Gastroesophageal sphincter (tissue), 4 donors: ENCODE measurements at regions not wholly inside any gene's neighbourhood (a gene's known extent, or its start where the extent isn't known, plus 50 kb on each side); places are given as distances from the start of the nearest gene placed in this dataset.

Experiments used
- ATAC-seq: fragments of 150-250 bp; one replicate; pipeline ENCODE4 v1.9.1; 2016; ENCODE audit warnings: mild to moderate bottlenecking, moderate library complexity
- H3K27ac ChIP-seq, 4 donors: fragments of 200-600 bp; sonication (generic) in 3 of 4; 1 replicate in 3 of 4; 2 replicates in 1 of 4; pipeline ENCODE4 v1.5.1; 2016 to 2019
- H3K27me3 ChIP-seq: fragments of 200-600 bp; sonication (generic); one replicate; pipeline ENCODE4 v1.5.1; 2019
- H3K36me3 ChIP-seq, 2 donors: fragments of 200-600 bp; sonication (generic); one replicate each; pipeline ENCODE4 v1.5.1; 2019; ENCODE audit warnings: control low read depth in 1 of 2
- H3K4me1 ChIP-seq, 3 donors: fragments of 200-600 bp; sonication (generic); 1 replicate in 2 of 3; 2 replicates in 1 of 3; pipeline ENCODE4 v1.5.1; 2016 to 2019; ENCODE audit warnings: control low read depth in 2 of 3
- H3K4me3 ChIP-seq, 2 donors: fragments of 200-600 bp; sonication (generic); one replicate each; pipeline ENCODE4 v1.5.1; 2019; ENCODE audit warnings: mild to moderate bottlenecking in 1 of 2, moderate library complexity in 1 of 2
- H3K9me3 ChIP-seq, 3 donors: fragments of 200-600 bp; sonication (generic); one replicate each; pipeline ENCODE4 v1.5.1; 2017 to 2019; ENCODE audit warnings: control low read depth in 2 of 3
- EP300 ChIP-seq: sonication (generic); formaldehyde crosslinking; IDR thresholded peaks from one replicate; pipeline ENCODE4 v1.6.1; 2017; ENCODE audit warnings: antibody characterized with exemption, mild to moderate bottlenecking
- POLR2A ChIP-seq, 2 donors: fragments of 450-650 bp; IDR thresholded peaks; one replicate each; pipeline ENCODE4 v1.6.1; 2017; ENCODE audit warnings: antibody characterized with exemption in 2 of 2, mild to moderate bottlenecking in 2 of 2, moderate library complexity in 1 of 2
- POLR2AphosphoS5 ChIP-seq: sonication (generic); formaldehyde crosslinking; IDR thresholded peaks from one replicate; pipeline ENCODE4 v1.6.1; 2017; ENCODE audit warnings: antibody characterized with exemption
- WGBS, 2 donors: methylation state at CpG; one replicate each; pipeline ENCODE4 v1.1.5; 2018; ENCODE audit warnings: low coverage in 1 of 2; 5-methylcytosine and 5-hydroxymethylcytosine counted together
- TF ChIP-seq, protein P1 (sequence below), 4 experiments: fragments of 200-600 bp in 2 of 4; fragments of 450-650 bp in 2 of 4; sonication (generic) in 1 of 4; IDR thresholded peaks; one replicate each; pipeline ENCODE4 v1.5.1; 2017 to 2019; ENCODE audit warnings: antibody characterized with exemption in 4 of 4, mild to moderate bottlenecking in 2 of 4, moderate library complexity in 2 of 4

DNA sequence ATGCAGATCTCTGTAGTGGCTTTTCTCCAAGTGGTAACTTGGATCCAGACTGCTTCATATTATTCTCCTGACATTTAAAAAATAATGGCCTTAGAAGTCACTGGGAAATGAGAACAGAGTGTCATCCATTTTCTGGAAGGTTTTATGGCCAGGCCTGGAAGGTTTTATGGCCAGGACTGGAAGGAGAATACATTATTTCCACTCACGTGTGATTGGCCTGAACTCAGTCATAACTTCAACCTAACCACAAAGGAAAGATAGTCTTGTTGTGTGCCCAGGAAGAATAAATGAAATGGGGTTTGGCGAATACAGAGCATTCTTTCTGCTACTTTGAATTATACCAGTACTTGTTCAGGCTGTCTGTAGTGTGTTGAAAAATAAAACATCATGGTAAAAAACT lies 360.9 kb downstream of the GPAM start:
- TF ChIP-seq POLR2A (IDR thresholded peaks at IDR 0.05) (no peak), POLR2AphosphoS5 (no peak), EP300 (no peak)
- TF ChIP-seq, protein P1, sequence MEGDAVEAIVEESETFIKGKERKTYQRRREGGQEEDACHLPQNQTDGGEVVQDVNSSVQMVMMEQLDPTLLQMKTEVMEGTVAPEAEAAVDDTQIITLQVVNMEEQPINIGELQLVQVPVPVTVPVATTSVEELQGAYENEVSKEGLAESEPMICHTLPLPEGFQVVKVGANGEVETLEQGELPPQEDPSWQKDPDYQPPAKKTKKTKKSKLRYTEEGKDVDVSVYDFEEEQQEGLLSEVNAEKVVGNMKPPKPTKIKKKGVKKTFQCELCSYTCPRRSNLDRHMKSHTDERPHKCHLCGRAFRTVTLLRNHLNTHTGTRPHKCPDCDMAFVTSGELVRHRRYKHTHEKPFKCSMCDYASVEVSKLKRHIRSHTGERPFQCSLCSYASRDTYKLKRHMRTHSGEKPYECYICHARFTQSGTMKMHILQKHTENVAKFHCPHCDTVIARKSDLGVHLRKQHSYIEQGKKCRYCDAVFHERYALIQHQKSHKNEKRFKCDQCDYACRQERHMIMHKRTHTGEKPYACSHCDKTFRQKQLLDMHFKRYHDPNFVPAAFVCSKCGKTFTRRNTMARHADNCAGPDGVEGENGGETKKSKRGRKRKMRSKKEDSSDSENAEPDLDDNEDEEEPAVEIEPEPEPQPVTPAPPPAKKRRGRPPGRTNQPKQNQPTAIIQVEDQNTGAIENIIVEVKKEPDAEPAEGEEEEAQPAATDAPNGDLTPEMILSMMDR (IDR thresholded peaks at IDR 0.05): no peak
- Histone ChIP-seq H3K36me3 (no peaks in the 10 kb centered on the region), H3K9me3 (no peaks in the 10 kb centered on the region), H3K4me1 (no peaks in the 10 kb centered on the region), H3K27ac (no peak overlapping the region), H3K27me3 (no peaks in the 10 kb centered on the region), H3K4me3 (no peak overlapping the region)
- ATAC-seq: no peak
- 55 to 63% methylated on average over 2 of the region's 2 CpGs for WGBS, 2 donors

DNA sequence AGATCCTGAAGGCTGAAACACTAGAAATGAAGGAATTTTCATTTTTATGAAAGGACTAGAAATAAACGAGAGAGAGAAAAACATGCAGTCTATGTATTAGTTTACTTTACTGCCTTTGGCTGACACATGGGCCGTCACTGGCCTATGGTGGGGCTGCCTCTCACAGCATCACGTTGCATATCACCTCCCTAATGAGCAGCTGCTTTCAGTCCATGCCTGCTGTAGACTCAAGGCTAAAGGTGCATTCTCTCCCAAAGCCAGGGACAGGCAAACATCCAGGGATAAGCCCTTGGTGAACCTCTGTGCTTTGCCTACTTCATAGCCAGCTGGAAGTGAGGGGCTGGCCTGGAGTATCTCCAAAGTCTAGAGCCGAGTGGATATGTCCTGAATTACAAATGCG lies 359.4 kb downstream of the GPAM start:
- Histone ChIP-seq H3K4me1 (no peaks in the 10 kb centered on the region), H3K27me3 (no peaks in the 10 kb centered on the region), H3K9me3 (no peaks in the 10 kb centered on the region), H3K27ac (no peak overlapping the region), H3K4me3 (no peak overlapping the region), H3K36me3 (no peaks in the 10 kb centered on the region)
- no peak for ATAC-seq
- 34 to 36% methylated on average over 5 of the region's 5 CpGs for whole genome bisulfite sequencing, 2 donors
- TF ChIP-seq POLR2A (IDR thresholded peaks at IDR 0.05) (no peak), EP300 (no peak), POLR2AphosphoS5 (no peak)
- TF ChIP-seq, protein P1 (IDR thresholded peaks at IDR 0.05): no peak

DNA sequence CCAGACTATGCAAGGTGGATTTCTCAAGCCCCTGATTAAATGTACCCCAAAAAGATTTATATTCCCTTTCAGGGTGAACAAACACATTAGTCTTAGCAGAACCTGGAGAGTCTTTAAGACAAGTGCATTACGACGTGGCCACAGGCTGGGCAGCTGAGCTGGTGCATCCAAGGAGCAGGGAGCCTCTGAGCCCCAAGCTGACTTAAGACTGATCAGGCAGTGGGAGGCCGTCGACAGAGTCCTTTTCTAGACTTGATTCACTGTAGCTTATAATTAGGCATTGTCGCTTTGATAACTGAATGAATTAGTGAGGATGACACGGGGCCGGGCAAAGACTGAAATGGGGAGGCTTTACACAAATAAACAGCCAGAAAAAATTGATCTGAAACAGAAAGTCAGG lies 353.2 kb downstream of the GPAM start:
- TF ChIP-seq POLR2AphosphoS5 (no peak), EP300 (no peak), POLR2A (IDR thresholded peaks at IDR 0.05) (no peak)
- TF ChIP-seq, protein P1 (IDR thresholded peaks at IDR 0.05): no peak
- Histone ChIP-seq H3K9me3 (no peaks in the 10 kb centered on the region), H3K36me3 (no peaks in the 10 kb centered on the region), H3K4me3 (no peak overlapping the region), H3K27me3 (no peaks in the 10 kb centered on the region), H3K27ac (no peak overlapping the region), H3K4me1 (no peaks in the 10 kb centered on the region)
- ATAC-seq: no peak
- WGBS, 2 donors: 40 to 48% methylated on average over 5 to 6 of the region's 7 CpGs

DNA sequence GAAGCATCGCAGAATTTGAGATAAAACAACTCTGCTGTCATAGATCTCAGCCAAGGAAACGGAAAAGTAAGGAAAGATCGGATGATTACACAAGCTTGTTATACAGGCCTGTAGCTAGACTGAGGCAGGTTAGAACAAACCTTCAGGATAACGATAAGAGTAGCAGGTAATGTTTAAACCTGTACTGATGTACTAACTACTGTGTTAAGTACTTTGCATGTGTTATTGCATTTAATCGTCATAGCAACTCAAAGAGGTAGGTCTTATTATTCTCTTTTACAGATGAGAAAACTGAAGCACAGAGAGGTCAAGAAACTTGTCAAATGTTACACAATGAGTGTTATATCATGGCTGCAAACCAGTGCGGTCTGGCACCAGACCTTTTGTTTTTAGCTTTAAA lies 352.5 kb downstream of the GPAM start:
- Histone ChIP-seq H3K27me3 (no peaks in the 10 kb centered on the region), H3K9me3 (no peaks in the 10 kb centered on the region), H3K36me3 (no peaks in the 10 kb centered on the region), H3K4me1 (no peaks in the 10 kb centered on the region), H3K4me3 (no peak overlapping the region), H3K27ac (no peak overlapping the region)
- TF ChIP-seq POLR2A (IDR thresholded peaks at IDR 0.05) (no peak), POLR2AphosphoS5 (no peak), EP300 (no peak)
- TF ChIP-seq, protein P1 (IDR thresholded peaks at IDR 0.05): no peak
- WGBS, 2 donors: 63 to 76% methylated on average over 6 of the region's 6 CpGs
- ATAC-seq: no peak

DNA sequence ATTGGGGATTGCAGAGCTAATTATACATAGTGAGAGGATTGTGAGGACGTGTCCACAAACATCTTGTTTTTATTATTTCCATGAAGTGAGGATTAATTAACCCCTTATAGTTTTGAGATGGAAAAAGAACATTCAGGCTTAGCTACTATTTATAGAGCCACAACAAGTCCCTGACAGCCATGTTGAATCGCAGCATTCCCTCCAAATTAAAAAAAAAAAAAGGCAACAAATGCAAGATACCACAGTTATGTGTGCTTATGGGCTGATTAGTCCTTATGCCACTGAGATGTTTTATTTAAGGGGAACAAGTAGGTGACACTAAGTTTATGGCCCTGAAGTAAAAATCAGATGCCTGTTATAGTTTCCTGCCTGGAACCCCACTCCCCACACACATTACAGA lies 350.3 kb downstream of the GPAM start:
- WGBS, 2 donors: 26 to 36% methylated on average over 2 of the region's 2 CpGs
- no peaks in the 10 kb centered on the region for H3K36me3 ChIP-seq
- H3K27me3 ChIP-seq: no peaks in the 10 kb centered on the region
- H3K4me3 ChIP-seq: no peak overlapping the region
- TF ChIP-seq EP300: no peak
- TF ChIP-seq POLR2AphosphoS5: no peak
- no peak for TF ChIP-seq POLR2A (IDR thresholded peaks at IDR 0.05)
- TF ChIP-seq, protein P1 (IDR thresholded peaks at IDR 0.05): no peak
- no peak for ATAC-seq
- H3K9me3 ChIP-seq: no peaks in the 10 kb centered on the region
- H3K27ac ChIP-seq: no peak overlapping the region
- no peaks in the 10 kb centered on the region for H3K4me1 ChIP-seq
